Muscle of back (tissue), 3 donors: ENCODE measurements at regions not wholly inside any gene's neighbourhood (a gene's known extent, or its start where the extent isn't known, plus 50 kb on each side); places are given as distances from the start of the nearest gene placed in this dataset.

ENCODE experiments used
- DNase-seq, 3 donors: peaks; one replicate each; pipeline versions ENCODE4 v3.0.0 to v3.0.0-alpha.2; 2013

- DNase-seq: no peak
Measured at GRCh38 chr2:52934920-52935640, 832.5 kb upstream of the CHAC2 start.

- peak; percentile 26 to 53 (median 44) for DNase-seq
Measured at GRCh38 chr2:52934323-52934898, 833.2 kb upstream of the CHAC2 start.

GRCh38 chr2:52933878-52934277 lies 833.7 kb upstream of the CHAC2 start:
- peak in 1 of 3 donors; percentile 4 for DNase-seq

GRCh38 chr2:52931660-52932059 lies 835.9 kb upstream of the CHAC2 start:
- no peak for DNase-seq

- DNase-seq: no peak
Measured at GRCh38 chr2:52929412-52929811, 838.2 kb upstream of the CHAC2 start.

GRCh38 chr2:52919673-52920072 lies 847.9 kb upstream of the CHAC2 start:
- peak in 1 of 3 donors; percentile 16 for DNase-seq

- DNase-seq: no peak
Measured at GRCh38 chr2:52918551-52918950, 849.1 kb upstream of the CHAC2 start.

- DNase-seq: no peak
Measured at GRCh38 chr2:52916981-52917380, 850.6 kb upstream of the CHAC2 start.

- DNase-seq: peak; percentile 20 to 58 (median 27)
Measured at GRCh38 chr2:52904355-52904891, 863.2 kb upstream of the CHAC2 start.

GRCh38 chr2:52897511-52898044 lies 870.0 kb upstream of the CHAC2 start:
- DNase-seq: no peak

GRCh38 chr2:52895726-52896340 lies 871.8 kb upstream of the CHAC2 start:
- DNase-seq: no peak

GRCh38 chr2:52886556-52886955 lies 881.0 kb upstream of the CHAC2 start:
- no peak for DNase-seq

GRCh38 chr2:52884761-52885352 lies 882.7 kb upstream of the CHAC2 start:
- peak in 1 of 3 donors; percentile 48 for DNase-seq

- no peak for DNase-seq
Measured at GRCh38 chr2:52882974-52883373, 884.6 kb upstream of the CHAC2 start.

GRCh38 chr2:52881606-52882005 lies 886.0 kb upstream of the CHAC2 start:
- DNase-seq: no peak

- no peak for DNase-seq
Measured at GRCh38 chr2:52880872-52881271, 886.7 kb upstream of the CHAC2 start.

- DNase-seq: no peak
Measured at GRCh38 chr2:52879561-52879960, 888.0 kb upstream of the CHAC2 start.

GRCh38 chr2:52877703-52878102 lies 889.9 kb upstream of the CHAC2 start:
- no peak for DNase-seq

GRCh38 chr2:52874466-52875106 lies 893.0 kb upstream of the CHAC2 start:
- DNase-seq: no peak

- peak in 1 of 3 donors; percentile 44 for DNase-seq
Measured at GRCh38 chr2:52862801-52863200, 904.8 kb upstream of the CHAC2 start.

GRCh38 chr2:52861596-52861995 lies 906.0 kb upstream of the CHAC2 start:
- DNase-seq: no peak

GRCh38 chr2:52859065-52859464 lies 908.5 kb upstream of the CHAC2 start:
- DNase-seq: no peak
